NCI-H1694 (cell line): ENCODE measurements at regions not wholly inside any gene's neighbourhood (a gene's known extent, or its start where the extent isn't known, plus 50 kb on each side); places are given as distances from the start of the nearest gene placed in this dataset.

Source experiments
- DNase-seq: peaks from one replicate; lab custom pipeline; 2025; lab: John Stamatoyannopoulos, UW

DNA sequence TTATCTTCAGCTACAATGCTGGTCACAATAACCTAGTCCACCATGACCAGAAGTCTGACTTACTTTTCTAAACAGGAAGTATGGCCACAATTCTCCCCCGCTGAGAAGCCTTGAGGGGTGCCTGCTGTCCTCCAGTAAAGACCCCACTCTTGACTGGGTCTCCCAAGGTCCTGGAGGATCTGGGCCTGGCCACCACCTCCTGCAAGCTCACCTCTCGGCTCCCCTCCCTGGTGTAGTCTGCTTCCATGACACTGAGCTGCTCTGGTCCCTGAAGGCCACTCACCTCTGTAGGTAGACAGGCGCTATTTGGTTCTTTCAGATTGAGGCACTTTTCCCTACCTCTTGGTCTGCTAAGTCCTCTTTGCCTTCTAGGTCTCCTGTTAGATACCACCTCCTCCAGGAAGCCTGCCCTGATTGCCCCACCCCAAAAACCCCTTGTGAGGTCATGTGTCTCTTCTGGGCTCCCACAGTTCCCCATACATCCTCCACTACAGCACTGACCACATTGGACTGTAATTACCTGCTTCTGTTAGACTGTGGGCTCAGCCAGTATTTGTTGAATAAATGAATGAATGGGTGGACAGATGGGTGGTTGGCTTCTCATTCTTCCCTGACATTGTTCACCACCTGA is 62.6 kb upstream of the IER5L start:
- no peak for DNase-seq

DNA sequence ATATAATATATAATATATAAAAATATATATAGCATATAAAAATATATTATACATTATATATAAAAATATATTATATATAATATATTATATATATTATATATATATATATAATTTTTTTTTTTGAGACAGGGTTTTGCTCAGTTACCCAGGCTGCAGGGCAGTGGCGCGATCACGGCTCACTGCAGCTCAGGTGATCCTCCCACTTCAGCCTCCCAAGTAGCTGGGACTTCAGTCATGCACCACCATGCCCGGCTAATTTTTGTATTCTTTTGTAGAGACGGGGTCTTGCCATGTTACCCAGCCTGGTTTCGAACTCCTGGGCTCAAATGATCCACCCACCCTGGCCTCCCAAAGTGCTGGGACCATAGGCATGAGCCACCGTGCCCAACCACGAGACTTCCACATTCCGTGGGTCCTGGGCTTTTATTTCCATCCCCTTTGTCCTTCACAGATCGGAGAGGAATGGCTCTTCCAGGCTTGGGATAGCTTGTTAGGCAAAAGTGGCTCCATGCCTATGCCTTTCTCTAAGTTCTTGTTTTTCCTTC is 62.0 kb upstream of the IER5L start:
- no peak for DNase-seq

DNA sequence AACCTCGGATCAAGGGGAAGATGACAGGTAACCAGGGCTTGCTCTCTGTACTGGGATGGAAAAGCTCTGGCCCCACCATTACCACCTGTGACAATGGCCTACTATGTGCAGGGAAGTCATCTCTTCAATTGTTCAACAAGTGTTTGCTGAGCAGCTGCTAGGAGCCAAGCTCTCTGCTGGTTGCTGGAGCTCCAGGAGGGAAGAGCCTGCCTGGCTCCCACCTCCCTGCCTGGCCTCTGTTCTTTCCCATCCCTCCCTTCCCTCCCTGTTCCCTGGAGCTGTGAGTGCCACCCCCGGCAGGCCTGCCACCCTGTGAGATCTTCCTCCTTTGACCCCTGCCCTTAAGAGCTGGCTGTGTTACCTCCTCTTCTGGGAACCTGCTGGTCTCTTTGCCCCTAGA is 59.7 kb upstream of the IER5L start:
- DNase-seq, result no peak

DNA sequence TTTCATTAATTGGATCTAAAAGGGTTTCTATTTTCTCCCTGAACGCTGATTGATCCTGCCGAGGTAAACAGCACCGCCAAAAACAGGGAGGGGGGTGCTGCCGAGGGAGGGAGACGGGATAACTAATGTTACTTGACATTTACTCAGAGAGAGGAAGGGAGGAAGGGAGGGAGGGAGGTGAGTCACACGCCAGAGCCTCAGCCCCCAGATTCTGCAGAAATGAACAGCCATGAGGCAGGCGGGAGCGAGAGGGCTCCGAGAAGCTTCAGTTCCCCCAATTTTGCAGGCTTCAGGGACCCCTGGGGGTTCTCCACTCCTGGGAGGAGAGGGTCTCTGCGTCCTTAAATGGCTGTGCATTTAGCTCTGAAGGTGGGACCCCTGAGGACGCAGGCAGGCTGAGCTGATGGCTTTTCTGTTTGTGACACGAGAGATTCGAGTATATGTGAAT is 59.1 kb upstream of the IER5L start:
- DNase-seq, result no peak

DNA sequence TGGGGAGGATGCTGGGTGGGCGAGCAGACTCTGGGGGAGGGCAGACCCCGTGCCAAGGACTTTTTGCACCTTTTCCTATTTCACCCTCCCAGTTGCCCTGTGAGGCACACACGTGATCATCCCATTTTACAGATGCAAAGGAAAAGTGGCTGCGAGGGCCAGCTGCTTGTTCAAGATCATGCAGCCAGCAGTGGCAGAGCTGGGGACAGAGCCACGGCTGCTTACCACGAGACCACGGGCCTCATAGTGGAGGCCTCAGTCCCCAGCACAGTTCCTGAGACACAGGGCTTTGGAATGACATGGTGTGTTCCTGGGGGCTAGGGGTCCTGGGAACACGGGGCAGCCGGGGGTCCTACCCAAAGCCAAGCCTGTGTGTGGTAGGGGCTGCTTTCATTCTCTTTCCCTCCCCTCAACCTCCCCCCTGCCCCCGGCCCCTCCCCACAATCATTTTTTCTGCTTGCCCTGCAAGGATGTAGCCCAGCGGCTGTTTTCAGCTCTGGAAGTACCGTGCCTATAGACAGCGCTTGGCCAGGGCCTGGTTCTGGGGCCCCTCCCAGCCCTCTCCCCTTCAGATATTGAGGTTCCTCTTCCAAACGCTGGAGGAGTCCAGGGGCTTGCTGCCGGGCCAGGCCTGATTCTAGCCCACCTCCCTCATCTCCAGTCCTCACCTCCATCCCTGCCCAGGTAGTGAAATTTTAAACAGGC is 58.5 kb upstream of the IER5L start:
- no peak for DNase-seq

DNA sequence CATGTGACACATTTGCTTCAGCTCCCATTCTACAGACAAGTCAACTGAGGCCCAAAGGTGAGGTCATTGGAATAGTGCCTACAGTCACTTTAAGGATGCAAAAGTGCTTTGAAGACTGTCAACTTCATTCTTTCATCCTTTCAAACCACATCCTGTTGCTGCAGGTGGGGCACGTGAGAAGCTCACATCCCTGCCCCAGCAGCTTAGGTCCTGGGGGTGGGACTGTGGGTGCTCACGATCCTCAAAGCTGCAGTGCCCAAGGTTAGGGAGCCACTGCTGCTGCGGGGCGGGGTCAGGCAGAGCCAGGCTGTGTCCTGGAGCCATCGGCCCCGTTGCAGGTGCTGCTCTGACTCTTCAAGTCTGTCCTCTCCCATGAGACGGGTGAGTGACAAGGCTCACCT is 57.9 kb upstream of the IER5L start:
- DNase-seq, result no peak

DNA sequence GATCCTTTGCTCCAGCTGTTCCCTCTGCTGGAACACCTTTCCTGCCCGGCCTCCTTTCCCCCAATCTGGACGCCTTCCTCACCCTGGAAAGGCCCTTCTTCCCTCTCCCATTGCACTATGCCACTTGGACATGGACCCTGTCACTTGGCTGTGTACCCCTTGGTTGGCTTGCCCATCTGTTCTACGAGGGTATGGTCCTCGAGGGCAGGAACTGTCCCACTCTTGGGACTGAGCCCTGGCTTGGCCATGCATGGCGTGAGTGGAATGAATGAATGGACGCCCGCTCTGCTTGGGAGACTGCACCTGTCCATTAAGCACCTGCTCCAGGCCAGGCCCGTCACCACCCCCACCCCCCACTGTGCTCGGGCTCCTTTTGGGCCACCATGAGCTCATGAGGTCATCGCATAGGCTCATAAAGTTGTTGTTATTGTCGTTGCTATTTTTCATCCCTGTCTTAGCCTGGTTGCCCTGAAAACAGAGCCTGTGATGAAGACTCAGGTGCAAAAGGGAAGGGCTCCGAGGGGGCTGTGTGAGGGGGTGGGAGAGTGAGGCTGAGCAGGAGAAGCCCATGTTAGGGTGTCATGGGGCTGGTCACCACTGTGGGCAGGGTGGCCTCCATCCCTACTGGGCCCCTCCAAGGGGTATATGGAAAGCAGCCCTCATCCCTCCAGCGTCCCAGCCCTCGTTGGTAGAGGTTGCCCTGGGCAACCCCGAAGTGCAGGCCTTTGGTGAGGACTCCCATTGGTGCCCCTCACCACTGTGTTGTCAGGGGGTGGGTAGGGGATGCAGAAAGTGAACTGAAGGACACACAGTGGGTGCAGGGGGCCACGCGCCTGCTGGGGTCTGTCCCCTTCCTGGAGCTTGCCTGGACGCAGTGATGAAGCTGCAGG is 57.2 kb upstream of the IER5L start:
- no peak for DNase-seq

DNA sequence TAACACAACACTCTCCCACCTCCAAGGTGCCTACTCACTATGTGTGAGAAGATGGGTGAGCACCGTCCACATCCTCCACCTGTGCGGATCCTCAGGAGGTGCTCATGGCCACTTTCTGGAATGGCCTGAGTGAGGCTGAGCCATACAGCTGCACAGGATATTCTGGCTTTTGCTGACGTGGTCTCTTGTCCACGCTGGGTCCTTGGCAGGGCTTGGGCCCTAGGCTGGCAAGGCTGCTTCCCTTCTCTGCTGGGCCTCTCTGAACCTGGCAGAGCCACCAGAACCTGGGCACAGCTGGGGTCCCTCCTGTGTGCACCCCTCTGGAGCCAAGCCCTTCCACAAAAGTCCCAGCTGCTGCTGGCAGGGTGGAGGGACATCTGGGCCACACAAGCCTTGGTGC is 56.4 kb upstream of the IER5L start:
- no peak for DNase-seq

DNA sequence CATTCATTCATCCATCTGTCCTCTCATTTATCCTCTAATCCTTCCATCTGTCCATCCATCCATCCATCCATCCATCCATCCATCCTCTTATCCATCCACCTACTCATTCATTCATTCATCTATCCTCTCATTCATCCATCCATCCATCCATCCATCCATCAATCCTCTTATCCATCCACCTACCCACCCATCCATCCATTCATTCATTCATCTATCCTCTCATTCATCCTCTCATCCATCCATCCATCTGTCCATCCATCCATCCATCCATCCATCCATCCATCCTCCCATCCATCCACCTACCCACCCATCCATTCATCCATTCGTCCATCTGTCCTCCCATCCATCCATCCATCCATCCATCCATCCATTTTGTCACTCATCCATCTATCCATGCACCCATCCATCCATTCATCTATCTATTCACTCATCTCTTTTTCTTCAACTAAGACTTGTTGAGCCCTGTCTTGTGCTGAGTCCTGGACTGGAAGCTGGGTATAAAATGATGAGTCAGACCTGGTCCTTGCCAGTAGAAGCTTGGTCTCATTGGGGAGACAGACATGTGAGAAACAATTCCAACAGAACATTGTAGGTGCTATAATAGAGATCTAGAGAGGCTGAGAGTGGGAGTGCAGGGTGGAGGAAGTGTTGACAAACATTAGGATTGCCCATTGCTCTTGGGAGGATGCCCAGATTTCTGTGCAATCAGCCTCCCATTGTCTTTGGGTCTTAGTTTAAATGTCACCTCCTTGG is 55.0 kb upstream of the IER5L start:
- DNase-seq, result no peak

DNA sequence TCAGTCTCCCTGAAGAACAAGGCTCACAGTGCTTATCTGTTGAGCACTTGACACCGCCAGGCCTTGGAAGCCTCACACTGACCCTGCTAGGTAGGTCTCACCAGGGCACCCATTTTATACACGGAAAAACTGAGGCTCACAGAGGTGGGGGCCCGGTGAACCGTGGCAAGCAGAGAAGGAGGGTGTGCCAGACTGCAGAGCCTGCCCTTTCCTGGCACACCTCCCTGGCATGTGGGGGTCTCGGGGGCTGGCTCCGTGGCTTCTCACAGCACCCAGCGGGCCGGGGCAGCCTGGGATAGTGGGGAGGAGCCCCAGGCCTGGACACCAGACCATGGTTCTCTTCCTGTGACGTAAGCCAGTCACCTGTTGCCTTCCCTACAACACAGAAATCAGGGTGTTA is 53.7 kb upstream of the IER5L start:
- no peak for DNase-seq

DNA sequence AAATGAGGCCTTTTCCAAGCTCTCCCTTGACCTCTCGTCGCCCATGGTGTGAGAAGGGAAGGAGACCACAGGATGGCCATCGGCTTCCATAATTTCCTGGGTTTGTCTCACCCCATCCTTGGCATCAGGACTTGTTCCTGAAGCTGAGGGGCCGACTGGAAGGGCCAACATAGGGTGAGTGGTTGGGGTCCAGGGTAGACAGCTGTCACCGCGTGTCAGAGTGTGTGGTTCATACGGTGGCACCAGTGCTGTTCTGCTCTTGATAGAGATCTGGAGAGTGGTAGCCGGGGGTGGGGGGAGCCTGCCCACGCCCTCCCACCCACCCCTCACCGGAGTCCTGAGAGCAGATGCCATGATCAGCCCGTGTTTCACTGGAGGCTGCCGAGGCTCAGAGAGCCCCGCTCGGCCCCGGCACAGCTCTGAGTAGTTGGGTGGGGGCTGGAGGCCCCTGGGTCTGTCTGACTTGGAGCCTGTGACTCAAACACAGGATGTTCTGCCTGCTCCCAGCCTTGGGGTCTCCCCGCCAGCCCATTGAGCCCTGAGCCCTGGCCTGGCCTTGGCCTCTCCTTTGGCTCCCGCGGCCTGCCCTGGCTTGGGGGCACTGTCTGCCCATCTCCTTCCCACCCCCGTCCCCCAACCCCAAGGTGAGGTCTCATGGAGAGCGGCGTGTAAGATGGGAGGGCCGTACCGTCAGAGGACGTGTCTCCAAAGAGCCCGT is 53.1 kb upstream of the IER5L start:
- DNase-seq, result no peak

DNA sequence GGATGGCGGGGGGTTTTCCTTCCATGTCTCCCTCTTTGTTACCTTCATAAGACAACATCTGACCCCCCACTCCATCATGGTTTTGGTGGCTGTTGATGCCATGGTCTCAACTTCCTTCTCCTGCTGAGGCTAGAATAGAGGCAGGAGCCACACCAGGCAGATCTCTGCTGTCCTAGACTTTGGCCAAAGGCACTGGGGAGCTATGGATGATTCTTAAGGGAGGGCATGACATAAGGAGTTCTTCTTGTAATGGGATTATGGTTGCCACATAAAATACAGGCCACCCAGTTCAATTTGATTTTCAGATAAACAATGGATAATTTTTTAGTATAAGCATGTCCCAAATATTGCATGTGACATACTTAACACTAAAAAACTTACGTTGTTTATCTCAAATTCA is 52.2 kb upstream of the IER5L start:
- DNase-seq, result no peak
